HL-60 (cell line): ENCODE measurements at regions not wholly inside any gene's neighbourhood (a gene's known extent, or its start where the extent isn't known, plus 50 kb on each side); places are given as distances from the start of the nearest gene placed in this dataset.

ENCODE experiments used
- DNase-seq, 2 experiments: peaks; one replicate each; pipeline ENCODE4 v3.0.0-alpha.2; 2010 to 2020; ENCODE audit warnings: low read depth in 1 of 2, low spot score in 1 of 2
- H3K27ac ChIP-seq: fragments of 250-450 bp; sonication (Bioruptor Pico); replicated peaks from 2 replicates; pipeline ENCODE4 v1.5.1; 2020; ENCODE audit warnings: mild to moderate bottlenecking, moderate library complexity
- H3K27me3 ChIP-seq: fragments of 250-450 bp; sonication (Bioruptor Pico); 2 replicates; pipeline ENCODE4 v1.5.1; 2021; ENCODE audit warnings: mild to moderate bottlenecking, moderate library complexity; ENCODE audit not compliant: insufficient read depth, poor library complexity, severe bottlenecking
- H3K4me3 ChIP-seq: replicated peaks from 2 replicates; pipeline ENCODE4 v1.5.1; 2011; ENCODE audit warnings: mild to moderate bottlenecking, control low read depth, low read length; ENCODE audit not compliant: insufficient read depth
- CTCF ChIP-seq: IDR thresholded peaks from one replicate; pipeline ENCODE4 v1.5.1; 2011; ENCODE audit warnings: low read length, control low read depth, inconsistent platforms; ENCODE audit not compliant: insufficient read depth
- GABPA ChIP-seq: IDR thresholded peaks from 2 replicates; pipeline ENCODE4 v1.6.1; 2012; ENCODE audit warnings: low read depth
- POLR2AphosphoS5 ChIP-seq: IDR thresholded peaks from 2 replicates; pipeline ENCODE4 v1.6.1; 2012; ENCODE audit warnings: low read depth
- REST ChIP-seq: IDR thresholded peaks from 2 replicates; pipeline ENCODE4 v1.6.1; 2012; ENCODE audit warnings: low read depth; ENCODE audit not compliant: insufficient replicate concordance
- SPI1 ChIP-seq: IDR thresholded peaks from 2 replicates; pipeline ENCODE4 v1.6.1; 2012; ENCODE audit warnings: low read depth, mild to moderate bottlenecking, borderline replicate concordance

- Histone ChIP-seq H3K4me3 (no peak overlapping the region), H3K27me3 (no peaks in the 10 kb centered on the region), H3K27ac (no peak overlapping the region)
- no peak for DNase-seq
- TF ChIP-seq CTCF (no peak), SPI1 (no peak), GABPA (no peak), POLR2AphosphoS5 (no peak), REST (no peak)
Observed at GRCh38 chr10:84987039-84987438, 658.6 kb downstream of the CCSER2 start.

GRCh38 chr10:84988011-84988410 is 659.6 kb downstream of the CCSER2 start:
- Histone ChIP-seq H3K27ac (no peak overlapping the region), H3K27me3 (no peaks in the 10 kb centered on the region), H3K4me3 (no peak overlapping the region)
- TF ChIP-seq CTCF: no peak
- no peak for DNase-seq

GRCh38 chr10:84990713-84991112 is 662.3 kb downstream of the CCSER2 start:
- H3K4me3 ChIP-seq: no peak overlapping the region
- no peak overlapping the region for H3K27ac ChIP-seq
- TF ChIP-seq POLR2AphosphoS5: no peak
- no peak for TF ChIP-seq GABPA
- no peak for TF ChIP-seq REST
- TF ChIP-seq SPI1: no peak
- TF ChIP-seq CTCF: no peak
- no peak for DNase-seq
- no peaks in the 10 kb centered on the region for H3K27me3 ChIP-seq

- H3K27me3 ChIP-seq: no peaks in the 10 kb centered on the region
- H3K4me3 ChIP-seq: no peak overlapping the region
- no peak for TF ChIP-seq CTCF
- no peak for TF ChIP-seq GABPA
- TF ChIP-seq POLR2AphosphoS5: no peak
- TF ChIP-seq REST: no peak
- TF ChIP-seq SPI1: no peak
- DNase-seq: no peak
- no peak overlapping the region for H3K27ac ChIP-seq
Observed at GRCh38 chr10:84991301-84991700, 662.9 kb downstream of the CCSER2 start.
